ENCODE measurements at regions not wholly inside any gene's neighbourhood (a gene's known extent, or its start where the extent isn't known, plus 50 kb on each side); places are given as distances from the start of the nearest gene placed in this dataset.

DNA sequence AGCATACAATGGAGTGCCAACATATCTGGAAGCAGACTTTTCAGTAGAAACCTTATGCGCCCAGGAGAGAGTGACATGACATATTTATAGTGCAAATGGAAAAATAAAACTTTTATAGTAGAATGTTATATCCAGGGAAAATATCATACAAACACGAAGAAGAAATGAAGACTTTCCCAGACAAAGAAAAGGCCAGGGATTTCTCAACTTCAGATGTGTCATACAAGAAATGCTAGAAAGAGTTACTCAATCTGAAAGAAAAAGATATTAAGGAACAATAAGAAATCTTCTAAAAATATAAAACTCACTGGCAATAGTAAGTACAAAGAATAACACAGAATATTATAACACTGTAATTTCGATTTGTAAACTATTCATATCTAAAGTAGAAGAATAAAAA is 1269.3 kb downstream of the GRIK2 start:
- CTCF ChIA-PET (ENCODE audit: low intra/inter-chr PET ratio, low total read pairs) = no interaction called here
- no peaks in the 10 kb centered on the region for H3K79me2 ChIP-seq (ENCODE audit: insufficient read depth, low read length)

More for the DNA sequence above, 1269.3 kb downstream of the GRIK2 start:
- Histone ChIP-seq H3K4me1 (ENCODE audit: insufficient read depth, low read length) (no peaks in the 10 kb centered on the region), H3K4me2 (ENCODE audit: low read depth, low read length) (no peak overlapping the region), H3K4me3 (replicated peaks in 1 of 3; ENCODE audit: insufficient read depth in 1 of 3, low read depth in 2 of 3, low read length in 3 of 3) (no peak overlapping the region), H3K27ac (ENCODE audit: extremely low read length, insufficient read depth, low read length) (no peak overlapping the region), H4K20me1 (ENCODE audit: insufficient read depth, low read length) (no peaks in the 10 kb centered on the region), H2AFZ (ENCODE audit: low read length) (no peak overlapping the region), H3K36me3 (replicated peaks in 1 of 2; ENCODE audit: control insufficient read depth in 1 of 2, insufficient read depth in 2 of 2, low read length in 2 of 2) (no peaks in the 10 kb centered on the region), H3K9me3 (ENCODE audit: low read length) (no peaks in the 10 kb centered on the region), H3K9ac (ENCODE audit: insufficient read depth, low read depth, low read length) (no peak overlapping the region), H3K27me3 (ENCODE audit: control insufficient read depth in 1 of 2, insufficient read depth in 2 of 2, low read length in 2 of 2) (no peaks in the 10 kb centered on the region)
- 18% methylated on average over 3 of the region's 3 CpGs for WGBS (ENCODE audit: low lambda C conversion rate)
- ATAC-seq = no peak
- no peak for FAIRE-seq
- intact Hi-C loops (cut with micrococcal nuclease; ENCODE audit: unreplicated experiment) = no loop called here
- DNase-seq (ENCODE audit: low spot score) = no peak
- in situ Hi-C loops (cut with HindIII; ENCODE audit: extremely low pct_ligation_motif_present, low pct_unique_long_range_greater_than_20kb) = no loop called here
- POLR2A ChIA-PET = no interaction called here
- TF ChIP-seq KLF12 (CRISPR knock-in tag; IDR thresholded peaks at IDR 0.05; ENCODE audit: borderline replicate concordance) (no peak), CHD4 (IDR thresholded peaks at IDR 0.05; ENCODE audit: borderline replicate concordance, low read length) (no peak), TOPORS (CRISPR knock-in tag; IDR thresholded peaks at IDR 0.05) (no peak)
- TF ChIP-seq, protein P1, sequence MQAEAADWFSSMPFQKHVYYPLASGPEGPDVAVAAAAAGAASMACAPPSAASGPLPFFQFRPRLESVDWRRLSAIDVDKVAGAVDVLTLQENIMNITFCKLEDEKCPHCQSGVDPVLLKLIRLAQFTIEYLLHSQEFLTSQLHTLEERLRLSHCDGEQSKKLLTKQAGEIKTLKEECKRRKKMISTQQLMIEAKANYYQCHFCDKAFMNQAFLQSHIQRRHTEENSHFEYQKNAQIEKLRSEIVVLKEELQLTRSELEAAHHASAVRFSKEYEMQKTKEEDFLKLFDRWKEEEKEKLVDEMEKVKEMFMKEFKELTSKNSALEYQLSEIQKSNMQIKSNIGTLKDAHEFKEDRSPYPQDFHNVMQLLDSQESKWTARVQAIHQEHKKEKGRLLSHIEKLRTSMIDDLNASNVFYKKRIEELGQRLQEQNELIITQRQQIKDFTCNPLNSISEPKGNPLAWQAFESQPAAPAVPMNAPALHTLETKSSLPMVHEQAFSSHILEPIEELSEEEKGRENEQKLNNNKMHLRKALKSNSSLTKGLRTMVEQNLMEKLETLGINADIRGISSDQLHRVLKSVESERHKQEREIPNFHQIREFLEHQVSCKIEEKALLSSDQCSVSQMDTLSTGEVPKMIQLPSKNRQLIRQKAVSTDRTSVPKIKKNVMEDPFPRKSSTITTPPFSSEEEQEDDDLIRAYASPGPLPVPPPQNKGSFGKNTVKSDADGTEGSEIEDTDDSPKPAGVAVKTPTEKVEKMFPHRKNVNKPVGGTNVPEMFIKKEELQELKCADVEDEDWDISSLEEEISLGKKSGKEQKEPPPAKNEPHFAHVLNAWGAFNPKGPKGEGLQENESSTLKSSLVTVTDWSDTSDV (CRISPR knock-in tag; IDR thresholded peaks at IDR 0.05) = no peak
- TF ChIP-seq, protein P2, sequence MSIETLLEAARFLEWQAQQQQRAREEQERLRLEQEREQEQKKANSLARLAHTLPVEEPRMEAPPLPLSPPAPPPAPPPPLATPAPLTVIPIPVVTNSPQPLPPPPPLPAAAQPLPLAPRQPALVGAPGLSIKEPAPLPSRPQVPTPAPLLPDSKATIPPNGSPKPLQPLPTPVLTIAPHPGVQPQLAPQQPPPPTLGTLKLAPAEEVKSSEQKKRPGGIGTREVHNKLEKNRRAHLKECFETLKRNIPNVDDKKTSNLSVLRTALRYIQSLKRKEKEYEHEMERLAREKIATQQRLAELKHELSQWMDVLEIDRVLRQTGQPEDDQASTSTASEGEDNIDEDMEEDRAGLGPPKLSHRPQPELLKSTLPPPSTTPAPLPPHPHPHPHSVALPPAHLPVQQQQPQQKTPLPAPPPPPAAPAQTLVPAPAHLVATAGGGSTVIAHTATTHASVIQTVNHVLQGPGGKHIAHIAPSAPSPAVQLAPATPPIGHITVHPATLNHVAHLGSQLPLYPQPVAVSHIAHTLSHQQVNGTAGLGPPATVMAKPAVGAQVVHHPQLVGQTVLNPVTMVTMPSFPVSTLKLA (IDR thresholded peaks at IDR 0.05) = no peak
- BruUV-seq (replicated peaks) = no TSS peak

Measured in HepG2 (cell line).